NOMO-1 treated with dmso at 0.1 percent for 144 hours (cell line): ENCODE measurements at regions not wholly inside any gene's neighbourhood (a gene's known extent, or its start where the extent isn't known, plus 50 kb on each side); places are given as distances from the start of the nearest gene placed in this dataset.
"Not testable (repeated sequence)": the region's sequence is repeated elsewhere in the genome, so short reads cannot be mapped to it uniquely, and the experiment has no call there.

Source experiments
- DNase-seq: peaks from one replicate; lab custom pipeline; 2025; ENCODE audit not compliant: unreplicated experiment; lab: John Stamatoyannopoulos, UW

- DNase-seq, result no peak
Measured at GRCh38 chr4:163688856-163689255, 194.4 kb downstream of the TMA16 start.

DNA sequence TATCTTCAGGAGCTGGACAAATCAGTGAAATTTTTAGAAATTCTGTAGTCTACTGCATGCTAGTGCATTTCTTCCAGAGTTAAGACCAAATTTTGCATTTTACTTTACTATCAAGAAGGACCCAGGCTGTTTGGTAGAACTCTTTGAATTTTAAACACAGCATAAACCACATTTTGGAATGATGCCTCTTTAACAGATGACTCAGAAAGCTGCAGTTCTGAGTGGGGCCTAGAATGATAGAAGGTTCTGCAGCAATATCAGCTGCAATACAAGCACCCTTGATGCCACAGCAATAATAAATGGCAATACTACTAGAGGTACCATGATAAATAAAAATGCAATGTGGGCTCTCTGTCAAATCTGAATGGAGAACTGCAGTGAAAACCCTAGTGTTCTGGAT, 198.7 kb downstream of the TMA16 start:
- DNase-seq, result no peak

DNA sequence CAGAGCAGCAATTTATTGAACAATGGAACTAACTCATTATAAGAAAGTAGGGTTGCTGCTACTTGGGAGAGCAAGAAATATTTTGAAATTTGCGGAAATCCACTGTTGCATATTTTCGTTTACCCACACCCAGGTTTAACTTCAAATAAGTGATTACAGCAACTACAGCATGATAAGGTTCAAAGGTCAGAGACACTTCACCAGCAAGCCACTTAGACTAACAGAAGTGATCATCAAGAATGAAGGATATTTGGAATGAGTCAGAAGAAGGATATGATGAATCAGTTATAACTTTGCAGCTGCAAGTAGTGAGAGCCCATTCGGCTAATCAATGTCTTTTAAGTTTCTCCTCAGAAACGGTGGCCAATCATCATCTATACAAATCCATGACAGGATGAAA, 199.3 kb downstream of the TMA16 start:
- DNase-seq, result no peak

DNA sequence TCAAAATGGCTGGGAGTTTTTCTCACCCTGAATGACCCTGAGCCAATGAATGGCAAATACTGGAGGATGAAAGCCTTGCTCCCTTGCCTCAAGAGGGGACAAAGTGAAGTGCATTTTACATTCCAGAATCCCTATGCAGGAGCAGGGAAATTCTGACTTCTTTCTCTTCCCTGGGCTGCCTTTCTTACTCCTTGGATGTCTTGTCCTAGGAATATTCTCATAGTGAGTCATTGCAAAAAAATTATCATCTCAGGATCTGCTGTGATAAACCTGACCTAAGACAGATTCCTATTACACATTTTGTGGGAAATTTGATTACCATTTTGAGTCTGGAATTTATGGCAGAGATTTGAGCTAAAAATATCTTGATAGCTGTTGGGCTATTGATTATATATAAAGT, 199.9 kb downstream of the TMA16 start:
- DNase-seq, result no peak

- no peak for DNase-seq
Measured at GRCh38 chr4:163697121-163697520, 202.6 kb downstream of the TMA16 start.

DNA sequence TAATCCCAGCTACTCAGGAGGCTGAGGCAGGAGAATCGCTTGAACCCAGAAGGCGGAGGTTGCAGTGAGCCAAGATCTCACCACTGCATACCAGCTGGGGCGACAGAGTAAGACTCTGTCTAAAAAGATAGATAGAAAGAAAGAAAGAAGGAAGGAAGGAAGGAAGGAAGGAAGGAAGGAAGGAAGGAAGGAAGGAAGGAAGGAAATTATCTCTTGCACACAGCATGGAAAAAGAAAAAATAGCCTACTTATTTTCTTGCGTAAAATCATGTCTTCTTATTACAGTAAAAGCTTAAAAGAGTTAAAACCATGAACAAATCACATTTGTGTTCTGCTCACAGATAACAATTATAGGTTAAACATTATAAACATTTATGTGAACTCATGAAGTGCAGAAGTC, 205.9 kb downstream of the TMA16 start:
- DNase-seq, result not testable (repeated sequence)

GRCh38 chr4:163701916-163702315, 207.4 kb downstream of the TMA16 start:
- DNase-seq, result no peak

DNA sequence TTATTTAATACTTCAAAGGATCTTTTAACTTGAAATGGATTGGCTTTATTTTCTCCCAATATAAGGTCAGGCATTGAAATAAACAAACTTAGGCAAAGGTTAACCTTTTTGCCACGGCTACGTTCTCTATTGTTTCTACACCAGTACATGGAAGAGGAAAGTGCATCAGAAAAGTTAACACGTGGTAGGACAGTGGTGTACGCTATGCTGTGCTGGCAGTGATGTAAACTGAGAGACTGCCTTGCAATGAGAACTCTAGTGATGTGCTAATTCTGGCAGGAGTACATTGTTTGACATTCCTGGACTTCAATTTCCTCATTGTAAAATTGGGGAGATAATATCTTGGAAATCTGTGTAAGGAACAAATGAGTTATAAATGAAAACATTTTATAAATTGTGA, 208.2 kb downstream of the TMA16 start:
- DNase-seq, result no peak

DNA sequence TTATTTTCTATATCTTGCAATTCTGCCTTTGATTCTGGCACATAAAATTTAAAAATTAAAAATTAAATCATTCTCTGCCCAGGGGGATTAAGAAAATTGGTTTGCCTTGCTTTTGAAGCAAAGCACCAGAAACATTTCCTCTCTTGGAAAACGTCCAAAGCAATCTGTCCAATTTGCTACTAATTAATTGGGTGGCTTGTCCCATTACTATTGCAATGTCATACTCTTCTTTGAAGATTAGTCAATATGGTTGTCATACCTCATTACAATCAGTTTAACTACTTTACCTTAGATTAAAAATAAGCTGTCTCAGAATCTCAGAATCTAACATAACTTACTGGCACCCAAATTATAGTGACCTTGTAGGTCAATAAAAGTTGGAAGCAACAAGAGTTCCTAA, 208.8 kb downstream of the TMA16 start:
- no peak for DNase-seq

DNA sequence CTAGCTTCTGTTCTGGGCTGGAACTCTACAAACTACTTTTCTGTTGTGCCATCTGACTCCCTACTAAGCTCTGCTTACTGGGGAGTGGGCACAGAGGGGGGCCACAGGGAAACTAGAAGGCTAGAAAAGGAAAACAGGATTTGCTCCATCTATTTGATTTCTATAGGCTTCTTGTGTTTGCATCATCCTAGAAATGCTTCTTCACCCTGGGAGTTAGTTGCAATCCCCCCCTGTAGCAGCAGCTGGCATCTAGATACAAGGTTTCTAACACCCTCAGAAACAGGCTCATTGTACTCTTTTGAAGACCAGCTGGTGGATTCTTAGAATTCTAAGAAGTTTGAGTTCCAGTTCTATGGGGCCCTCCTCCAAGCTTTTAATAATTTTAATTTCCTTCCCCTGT, 213.4 kb downstream of the TMA16 start:
- DNase-seq, result no peak

DNA sequence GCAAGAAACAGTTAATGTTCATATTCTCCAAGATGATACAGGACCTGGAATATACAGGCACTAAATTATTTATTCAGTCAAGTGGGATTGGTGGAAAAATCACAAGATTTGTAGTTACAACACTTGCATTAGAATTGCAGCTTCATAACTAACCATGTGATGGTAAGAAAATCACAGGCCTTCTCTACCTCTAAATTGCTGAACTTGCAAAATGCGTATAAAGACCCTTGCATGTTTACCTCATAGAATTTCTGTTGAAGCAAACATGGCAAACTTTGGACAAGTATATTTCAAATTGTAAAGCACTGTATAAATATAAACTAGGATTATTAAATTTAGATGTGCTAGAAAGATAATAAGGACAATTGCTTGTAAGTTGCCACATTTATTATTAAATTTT, 215.1 kb downstream of the TMA16 start:
- DNase-seq, result no peak

DNA sequence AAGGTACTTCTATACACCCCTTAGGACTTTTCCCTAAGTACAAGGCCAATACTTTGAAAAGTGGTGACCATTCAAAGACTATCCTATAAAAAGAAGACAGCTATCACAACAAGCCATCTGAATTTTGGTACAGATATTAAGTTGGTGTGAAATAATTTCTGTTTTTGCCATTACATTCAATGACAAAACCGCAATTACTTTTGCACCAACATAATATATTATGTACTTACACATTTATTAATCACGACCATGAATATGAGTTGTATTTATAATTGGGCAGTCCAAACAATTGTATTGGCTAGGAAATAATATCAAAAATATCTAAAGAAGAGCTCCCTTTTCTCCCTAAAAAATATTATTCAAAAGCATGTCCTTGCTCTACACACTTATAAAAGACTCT, 215.7 kb downstream of the TMA16 start:
- no peak for DNase-seq

- DNase-seq, result not testable (repeated sequence)
Measured at GRCh38 chr4:163724495-163724894, 230.0 kb downstream of the TMA16 start.

- DNase-seq, result no peak
Measured at GRCh38 chr4:163726641-163727040, 232.2 kb downstream of the TMA16 start.

GRCh38 chr4:163731071-163731470, 236.6 kb downstream of the TMA16 start:
- DNase-seq, result no peak

DNA sequence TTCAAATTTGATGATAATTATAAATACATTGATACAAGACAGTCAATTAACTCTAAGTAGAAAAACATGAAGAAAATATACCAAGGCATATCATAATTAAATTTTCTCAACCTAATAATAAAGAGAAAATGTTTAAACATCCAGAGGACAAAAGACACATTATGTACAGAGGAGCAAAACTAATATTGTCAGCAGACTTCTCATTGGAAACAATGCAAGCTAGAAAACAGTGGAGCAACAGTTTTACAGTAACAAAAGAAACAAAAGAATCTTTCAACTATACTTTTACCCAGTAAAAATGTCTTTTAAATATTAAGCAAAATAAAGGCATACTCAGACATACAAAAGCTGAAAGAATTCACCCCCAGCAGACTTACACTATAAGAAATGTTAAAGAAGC, 238.0 kb downstream of the TMA16 start:
- no peak for DNase-seq

DNA sequence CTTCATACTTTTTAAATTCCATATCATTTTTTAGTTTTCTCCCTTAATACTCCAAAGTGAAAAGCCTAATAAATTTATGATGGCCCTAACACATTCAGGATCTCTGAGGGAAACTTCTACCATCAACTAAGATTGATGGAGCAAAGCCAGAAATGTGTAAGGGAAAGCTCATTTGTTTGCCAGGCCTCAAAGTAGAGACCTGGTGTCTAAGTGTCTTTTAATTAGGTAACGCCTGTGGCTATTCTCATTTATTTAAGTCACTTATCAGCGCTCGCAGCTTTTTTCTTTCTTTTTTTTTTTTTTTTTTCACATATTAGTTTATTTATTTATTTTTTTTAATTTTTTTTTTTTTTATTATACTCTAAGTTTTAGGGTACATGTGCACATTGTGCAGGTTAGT, 242.4 kb downstream of the TMA16 start:
- DNase-seq, result no peak

DNA sequence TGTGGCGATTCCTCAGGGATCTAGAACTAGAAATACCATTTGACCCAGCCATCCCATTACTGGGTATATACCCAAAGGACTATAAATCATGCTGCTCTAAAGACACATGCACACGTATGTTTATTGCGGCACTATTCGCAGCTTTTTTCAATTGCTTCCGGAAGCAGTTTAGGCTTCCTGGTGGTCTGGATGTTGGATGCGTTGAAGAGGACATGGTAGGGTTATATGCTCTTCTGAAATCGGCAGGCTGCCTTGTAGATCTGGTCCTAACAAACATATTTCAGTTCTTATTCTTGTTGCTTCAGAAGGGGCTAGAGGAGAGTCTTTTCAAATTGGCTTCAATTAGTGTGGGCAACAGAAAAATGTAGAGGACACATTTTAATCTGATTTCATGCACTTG, 243.4 kb downstream of the TMA16 start:
- not testable (repeated sequence) for DNase-seq

GRCh38 chr4:163738521-163738920, 244.0 kb downstream of the TMA16 start:
- DNase-seq, result no peak

- no peak for DNase-seq
Measured at GRCh38 chr4:163744861-163745260, 250.4 kb downstream of the TMA16 start.

GRCh38 chr4:163747293-163747692, 252.8 kb downstream of the TMA16 start:
- DNase-seq, result no peak

GRCh38 chr4:163747886-163748285, 253.4 kb downstream of the TMA16 start:
- DNase-seq, result no peak

GRCh38 chr4:163748449-163748848, 254.0 kb downstream of the TMA16 start:
- DNase-seq, result no peak

- DNase-seq, result peak; percentile 2
Measured at GRCh38 chr4:163755013-163755412, 260.5 kb downstream of the TMA16 start.
